ENCODE measurements at regions not wholly inside any gene's neighbourhood (a gene's known extent, or its start where the extent isn't known, plus 50 kb on each side); places are given as distances from the start of the nearest gene placed in this dataset.

DNA sequence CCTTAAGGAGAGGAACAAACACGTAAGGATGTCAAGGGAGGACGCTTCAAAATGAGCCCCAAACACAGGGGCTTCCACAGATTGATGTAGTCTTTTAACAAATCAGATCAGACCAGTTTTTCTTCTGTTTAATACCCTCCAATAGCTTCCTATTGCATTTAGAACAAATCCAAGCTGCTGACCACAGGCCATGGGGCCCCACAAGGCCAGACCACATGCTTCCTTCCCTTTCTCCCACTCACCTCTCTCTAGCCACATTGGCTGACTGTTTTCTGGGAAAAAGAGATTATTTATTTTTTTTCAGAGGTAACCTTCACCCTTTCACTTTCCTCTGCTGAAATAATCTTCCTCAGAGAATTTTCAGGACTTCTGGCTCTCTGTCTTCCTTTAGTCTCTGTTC is 380.6 kb downstream of the SIPA1L2 start:
- TF ChIP-seq YY1 (IDR thresholded peaks at IDR 0.05; ENCODE audit: low read depth) (no peak), EGR1 (IDR thresholded peaks at IDR 0.05) (no peak), RAD21 (IDR thresholded peaks at IDR 0.05; ENCODE audit: low read depth) (no peak), FOXM1 (IDR thresholded peaks at IDR 0.05; ENCODE audit: borderline replicate concordance, low read depth) (no peak), EP300 (IDR thresholded peaks at IDR 0.05; ENCODE audit: borderline replicate concordance) (no peak), TEAD4 (IDR thresholded peaks at IDR 0.05) (no peak), REST (IDR thresholded peaks at IDR 0.05; ENCODE audit: low read depth) (no peak), ZBTB7A (IDR thresholded peaks at IDR 0.05; ENCODE audit: low read depth) (no peak), TCF12 (IDR thresholded peaks at IDR 0.05; ENCODE audit: low read depth) (no peak), CEBPB (IDR thresholded peaks at IDR 0.05) (no peak), USF1 (IDR thresholded peaks at IDR 0.05) (no peak), TAF1 (IDR thresholded peaks at IDR 0.05; ENCODE audit: low read depth) (no peak), NFIC (IDR thresholded peaks at IDR 0.05) (no peak), CREB1 (IDR thresholded peaks at IDR 0.05; ENCODE audit: low read depth) (no peak)
- TF ChIP-seq, protein P1, sequence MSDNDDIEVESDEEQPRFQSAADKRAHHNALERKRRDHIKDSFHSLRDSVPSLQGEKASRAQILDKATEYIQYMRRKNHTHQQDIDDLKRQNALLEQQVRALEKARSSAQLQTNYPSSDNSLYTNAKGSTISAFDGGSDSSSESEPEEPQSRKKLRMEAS (IDR thresholded peaks at IDR 0.05): no peak

DNA sequence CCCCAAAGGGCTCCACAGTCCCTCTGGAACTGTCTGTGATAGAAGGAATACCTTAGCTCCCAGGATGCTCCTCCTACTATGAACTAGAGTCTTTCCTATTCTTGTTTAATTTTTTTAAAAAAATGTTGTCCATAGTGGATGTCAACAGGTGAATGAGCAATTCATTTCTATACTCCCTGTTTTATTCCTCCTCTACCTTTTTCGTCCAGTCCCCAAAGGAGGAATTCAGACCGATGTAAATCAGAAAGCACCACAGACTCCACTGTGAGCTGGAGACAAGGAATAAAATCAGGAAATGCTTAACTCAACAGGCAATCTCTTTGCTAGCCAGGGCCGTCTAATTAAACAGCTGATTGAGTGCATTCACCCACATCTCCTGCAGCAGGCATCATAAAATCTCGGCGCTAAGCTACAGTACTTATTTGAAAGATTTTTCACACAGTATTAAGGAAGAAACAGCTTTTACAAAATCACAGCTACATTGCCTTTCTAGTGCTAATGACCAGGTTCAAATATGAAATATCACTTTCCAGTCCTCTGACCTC is 381.6 kb downstream of the SIPA1L2 start:
- no peak for TF ChIP-seq USF1 (IDR thresholded peaks at IDR 0.05)
- TF ChIP-seq, protein P1 (IDR thresholded peaks at IDR 0.05): no peak
- TF ChIP-seq CEBPB (IDR thresholded peaks at IDR 0.05): no peak
- TF ChIP-seq EP300 (IDR thresholded peaks at IDR 0.05; ENCODE audit: borderline replicate concordance): no peak
- no peak for TF ChIP-seq RAD21 (IDR thresholded peaks at IDR 0.05; ENCODE audit: low read depth)
- TF ChIP-seq NFIC (IDR thresholded peaks at IDR 0.05): no peak
- no peak for TF ChIP-seq TAF1 (IDR thresholded peaks at IDR 0.05; ENCODE audit: low read depth)
- no peak for TF ChIP-seq ZBTB7A (IDR thresholded peaks at IDR 0.05; ENCODE audit: low read depth)
- no peak for TF ChIP-seq CREB1 (IDR thresholded peaks at IDR 0.05; ENCODE audit: low read depth)
- TF ChIP-seq EGR1 (IDR thresholded peaks at IDR 0.05): no peak
- TF ChIP-seq REST (IDR thresholded peaks at IDR 0.05; ENCODE audit: low read depth): no peak
- TF ChIP-seq YY1 (IDR thresholded peaks at IDR 0.05; ENCODE audit: low read depth): no peak
- no peak for TF ChIP-seq FOXM1 (IDR thresholded peaks at IDR 0.05; ENCODE audit: borderline replicate concordance, low read depth)
- TF ChIP-seq TEAD4 (IDR thresholded peaks at IDR 0.05): no peak
- TF ChIP-seq TCF12 (IDR thresholded peaks at IDR 0.05; ENCODE audit: low read depth): no peak

DNA sequence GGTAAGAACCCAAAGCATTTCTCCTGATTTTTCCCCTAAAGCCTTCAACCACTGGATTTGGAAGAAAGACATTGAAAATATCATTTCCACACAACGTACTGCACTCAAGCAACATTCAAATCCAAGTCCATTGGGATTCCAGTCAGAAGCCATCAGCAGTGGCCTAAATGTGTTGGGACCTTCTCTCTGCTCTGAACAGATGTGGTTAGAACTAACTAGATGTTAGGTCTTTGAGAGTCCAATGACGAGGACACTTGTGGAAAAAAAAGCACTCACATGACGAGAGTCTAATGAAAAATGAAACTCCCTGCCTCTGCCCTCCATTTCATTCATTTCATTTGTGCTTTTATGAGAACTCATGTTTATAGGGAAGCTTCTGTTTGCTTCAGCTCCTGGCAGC is 382.3 kb downstream of the SIPA1L2 start:
- TF ChIP-seq TCF12 (IDR thresholded peaks at IDR 0.05; ENCODE audit: low read depth): no peak
- no peak for TF ChIP-seq FOXM1 (IDR thresholded peaks at IDR 0.05; ENCODE audit: borderline replicate concordance, low read depth)
- TF ChIP-seq TEAD4 (IDR thresholded peaks at IDR 0.05): no peak
- TF ChIP-seq ZBTB7A (IDR thresholded peaks at IDR 0.05; ENCODE audit: low read depth): no peak
- TF ChIP-seq CREB1 (IDR thresholded peaks at IDR 0.05; ENCODE audit: low read depth): no peak
- TF ChIP-seq, protein P1 (IDR thresholded peaks at IDR 0.05): no peak

DNA sequence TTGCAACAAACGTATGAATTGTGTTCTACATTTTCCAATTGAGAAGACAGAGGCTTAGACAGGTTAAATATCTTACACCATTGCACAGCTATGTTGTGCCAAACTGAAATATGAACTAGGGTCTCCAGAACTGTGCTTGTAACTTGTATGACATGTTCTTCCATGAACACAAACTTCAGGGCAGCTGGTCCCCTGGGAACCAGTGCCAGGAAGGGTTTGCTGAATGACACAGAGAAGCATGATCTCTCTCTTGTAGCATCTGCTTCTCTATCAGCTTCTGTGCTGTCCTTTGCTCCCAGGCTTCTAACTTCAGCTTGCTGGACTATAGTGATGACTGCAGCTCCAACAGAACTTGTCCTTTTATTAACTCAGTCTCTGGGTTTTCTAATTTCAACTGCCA is 385.5 kb downstream of the SIPA1L2 start:
- TF ChIP-seq EP300 (IDR thresholded peaks at IDR 0.05; ENCODE audit: borderline replicate concordance): no peak

- no peak for TF ChIP-seq CEBPB (IDR thresholded peaks at IDR 0.05)
- TF ChIP-seq USF1 (IDR thresholded peaks at IDR 0.05): no peak
- TF ChIP-seq ZBTB7A (IDR thresholded peaks at IDR 0.05; ENCODE audit: low read depth): no peak
- TF ChIP-seq REST (IDR thresholded peaks at IDR 0.05; ENCODE audit: low read depth): no peak
- TF ChIP-seq, protein P1 (IDR thresholded peaks at IDR 0.05): no peak
- TF ChIP-seq EP300 (IDR thresholded peaks at IDR 0.05; ENCODE audit: borderline replicate concordance): no peak
- no peak for TF ChIP-seq FOXM1 (IDR thresholded peaks at IDR 0.05; ENCODE audit: borderline replicate concordance, low read depth)
- TF ChIP-seq TEAD4 (IDR thresholded peaks at IDR 0.05): no peak
- no peak for TF ChIP-seq TAF1 (IDR thresholded peaks at IDR 0.05; ENCODE audit: low read depth)
- no peak for TF ChIP-seq RAD21 (IDR thresholded peaks at IDR 0.05; ENCODE audit: low read depth)
- no peak for TF ChIP-seq NFIC (IDR thresholded peaks at IDR 0.05)
- TF ChIP-seq CREB1 (IDR thresholded peaks at IDR 0.05; ENCODE audit: low read depth): no peak
- no peak for TF ChIP-seq YY1 (IDR thresholded peaks at IDR 0.05; ENCODE audit: low read depth)
- TF ChIP-seq TCF12 (IDR thresholded peaks at IDR 0.05; ENCODE audit: low read depth): no peak
- TF ChIP-seq EGR1 (IDR thresholded peaks at IDR 0.05): no peak
Observed at GRCh38 chr1:232239998-232240397, 389.9 kb downstream of the SIPA1L2 start.
